Myocyte (in vitro differentiated cells): ENCODE measurements at regions not wholly inside any gene's neighbourhood (a gene's known extent, or its start where the extent isn't known, plus 50 kb on each side); places are given as distances from the start of the nearest gene placed in this dataset.
A peak's percentile ranks its signal among the peaks of the same experiment; 100 is the strongest.
"Not testable (repeated sequence)": the region's sequence is repeated elsewhere in the genome, so short reads cannot be mapped to it uniquely, and the experiment has no call there.

ENCODE experiments used
- DNase-seq: peaks from one replicate; pipeline ENCODE4 v3.0.0-alpha.2; 2012; ENCODE audit warnings: low read depth

GRCh38 chr15:92821491-92822116 lies 78.5 kb upstream of the CHD2 start:
- no peak for DNase-seq

GRCh38 chr15:92822216-92823144 lies 77.6 kb upstream of the CHD2 start:
- no peak for DNase-seq

- no peak for DNase-seq
Measured at GRCh38 chr15:92825985-92826384, 74.1 kb upstream of the CHD2 start.

GRCh38 chr15:92827991-92828390 lies 72.1 kb upstream of the CHD2 start:
- DNase-seq: not testable (repeated sequence)

GRCh38 chr15:92829875-92830274 lies 70.2 kb upstream of the CHD2 start:
- no peak for DNase-seq

- DNase-seq: no peak
Measured at GRCh38 chr15:92831336-92831654, 68.8 kb upstream of the CHD2 start.

GRCh38 chr15:92831655-92832328 lies 68.3 kb upstream of the CHD2 start:
- peak; percentile 99 for DNase-seq

- no peak for DNase-seq
Measured at GRCh38 chr15:92833106-92833433, 67.1 kb upstream of the CHD2 start.

- DNase-seq: no peak
Measured at GRCh38 chr15:92833493-92834271, 66.4 kb upstream of the CHD2 start.

GRCh38 chr15:92839696-92840095 lies 60.4 kb upstream of the CHD2 start:
- peak; percentile 81 for DNase-seq

- DNase-seq: no peak
Measured at GRCh38 chr15:92840149-92840548, 60.0 kb upstream of the CHD2 start.

GRCh38 chr15:92843326-92843725 lies 56.8 kb upstream of the CHD2 start:
- no peak for DNase-seq

- peak; percentile 93 for DNase-seq
Measured at GRCh38 chr15:92843814-92844213, 56.3 kb upstream of the CHD2 start.

- DNase-seq: no peak
Measured at GRCh38 chr15:92845126-92845508, 55.0 kb upstream of the CHD2 start.

GRCh38 chr15:92846741-92847140 lies 53.4 kb upstream of the CHD2 start:
- DNase-seq: no peak

GRCh38 chr15:92847841-92848240 lies 52.3 kb upstream of the CHD2 start:
- DNase-seq: no peak

- no peak for DNase-seq
Measured at GRCh38 chr15:92848464-92848851, 51.7 kb upstream of the CHD2 start.

- DNase-seq: no peak
Measured at GRCh38 chr15:92848852-92849598, 51.1 kb upstream of the CHD2 start.

- DNase-seq: not testable (repeated sequence)
Measured at GRCh38 chr15:92850218-92850617, 49.9 kb upstream of the CHD2 start.
